ENCODE measurements at regions not wholly inside any gene's neighbourhood (a gene's known extent, or its start where the extent isn't known, plus 50 kb on each side); places are given as distances from the start of the nearest gene placed in this dataset.
"Not testable (repeated sequence)": the region's sequence is repeated elsewhere in the genome, so short reads cannot be mapped to it uniquely, and the experiment has no call there.

DNA sequence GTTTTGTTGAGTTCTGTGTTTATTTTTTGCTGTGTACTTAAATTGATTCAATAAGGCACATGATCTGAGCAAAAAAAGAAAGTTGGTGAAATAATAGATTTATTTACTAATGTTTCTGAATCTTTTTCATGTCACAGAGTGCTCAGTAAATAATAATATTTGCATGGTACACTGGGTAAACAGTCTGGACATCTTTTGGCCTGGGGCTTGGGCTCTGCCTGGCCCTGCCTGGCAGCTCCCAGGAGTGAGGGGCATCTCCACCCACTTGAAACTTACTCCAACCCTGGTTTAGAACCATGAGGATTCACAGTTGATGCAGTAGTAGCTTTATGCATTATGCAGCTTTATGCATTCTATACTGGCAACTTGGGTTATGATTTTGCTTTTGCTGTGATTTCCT, 124.2 kb upstream of the SLC4A4 start:
- no peak overlapping the region for H3K4me3 ChIP-seq (ENCODE audit: low read length)
- TF ChIP-seq, protein P1, sequence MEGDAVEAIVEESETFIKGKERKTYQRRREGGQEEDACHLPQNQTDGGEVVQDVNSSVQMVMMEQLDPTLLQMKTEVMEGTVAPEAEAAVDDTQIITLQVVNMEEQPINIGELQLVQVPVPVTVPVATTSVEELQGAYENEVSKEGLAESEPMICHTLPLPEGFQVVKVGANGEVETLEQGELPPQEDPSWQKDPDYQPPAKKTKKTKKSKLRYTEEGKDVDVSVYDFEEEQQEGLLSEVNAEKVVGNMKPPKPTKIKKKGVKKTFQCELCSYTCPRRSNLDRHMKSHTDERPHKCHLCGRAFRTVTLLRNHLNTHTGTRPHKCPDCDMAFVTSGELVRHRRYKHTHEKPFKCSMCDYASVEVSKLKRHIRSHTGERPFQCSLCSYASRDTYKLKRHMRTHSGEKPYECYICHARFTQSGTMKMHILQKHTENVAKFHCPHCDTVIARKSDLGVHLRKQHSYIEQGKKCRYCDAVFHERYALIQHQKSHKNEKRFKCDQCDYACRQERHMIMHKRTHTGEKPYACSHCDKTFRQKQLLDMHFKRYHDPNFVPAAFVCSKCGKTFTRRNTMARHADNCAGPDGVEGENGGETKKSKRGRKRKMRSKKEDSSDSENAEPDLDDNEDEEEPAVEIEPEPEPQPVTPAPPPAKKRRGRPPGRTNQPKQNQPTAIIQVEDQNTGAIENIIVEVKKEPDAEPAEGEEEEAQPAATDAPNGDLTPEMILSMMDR (conservative IDR thresholded peaks at IDR 0.05; ENCODE audit: low read length) = no peak
- DNase-seq (ENCODE audit: low read depth) = no peak

DNA sequence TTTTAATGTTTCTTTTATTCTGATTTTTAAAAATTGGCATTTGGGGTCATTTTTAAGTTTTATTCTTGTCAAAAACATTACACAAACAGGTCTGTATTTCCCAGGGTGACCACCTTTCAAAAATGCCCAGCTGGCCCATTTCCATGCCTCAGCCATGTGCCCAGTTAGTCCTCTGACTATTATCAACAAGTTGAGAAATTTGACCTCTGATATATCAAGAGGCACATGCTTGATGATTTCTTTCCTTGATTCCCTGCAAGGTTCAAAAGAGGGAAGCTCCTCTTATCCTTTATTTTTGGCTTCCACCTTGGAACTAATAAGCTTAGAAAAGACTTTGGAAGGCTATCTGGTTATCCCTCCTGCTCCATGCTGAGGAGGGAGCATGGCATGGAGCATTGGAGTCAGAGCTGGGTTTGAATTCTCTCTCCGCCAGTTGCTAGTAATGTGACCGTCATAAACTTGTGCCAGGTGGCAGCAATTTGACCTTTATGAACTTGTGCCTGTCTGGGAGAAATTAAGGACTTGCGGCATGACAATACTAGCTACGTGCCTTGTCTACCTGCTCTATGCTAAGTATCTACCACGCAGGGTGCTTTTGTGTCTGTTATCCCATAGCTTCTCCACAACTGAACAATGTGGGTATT, 122.4 kb upstream of the SLC4A4 start:
- DNase-seq (ENCODE audit: low read depth) = no peak
- TF ChIP-seq, protein P1 (conservative IDR thresholded peaks at IDR 0.05; ENCODE audit: low read length) = no peak
- H3K4me3 ChIP-seq (ENCODE audit: low read length) = no peak overlapping the region

DNA sequence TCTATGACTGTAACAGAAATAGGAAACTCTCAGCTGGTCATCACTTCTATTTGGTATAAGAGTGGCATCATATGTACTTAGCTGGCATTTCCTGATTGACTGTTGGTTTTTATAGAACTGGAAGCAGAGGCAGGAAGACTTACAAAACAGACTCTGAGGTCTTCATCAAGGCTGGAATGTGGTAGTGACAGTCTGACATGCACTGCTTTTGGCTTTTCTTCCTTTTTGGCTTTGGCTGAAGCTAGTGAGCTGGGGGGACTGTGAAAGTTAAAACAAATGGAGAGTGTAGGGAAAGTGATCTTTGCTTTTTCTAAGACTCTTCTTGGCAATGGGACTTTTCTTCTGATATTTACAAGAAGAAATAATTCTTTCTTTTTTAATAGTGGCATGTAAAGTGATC, 121.1 kb upstream of the SLC4A4 start:
- H3K4me3 ChIP-seq (ENCODE audit: low read length) = no peak overlapping the region
- peak; percentile 70 for DNase-seq (ENCODE audit: low read depth)
- TF ChIP-seq, protein P1 (conservative IDR thresholded peaks at IDR 0.05; ENCODE audit: low read length) = no peak

DNA sequence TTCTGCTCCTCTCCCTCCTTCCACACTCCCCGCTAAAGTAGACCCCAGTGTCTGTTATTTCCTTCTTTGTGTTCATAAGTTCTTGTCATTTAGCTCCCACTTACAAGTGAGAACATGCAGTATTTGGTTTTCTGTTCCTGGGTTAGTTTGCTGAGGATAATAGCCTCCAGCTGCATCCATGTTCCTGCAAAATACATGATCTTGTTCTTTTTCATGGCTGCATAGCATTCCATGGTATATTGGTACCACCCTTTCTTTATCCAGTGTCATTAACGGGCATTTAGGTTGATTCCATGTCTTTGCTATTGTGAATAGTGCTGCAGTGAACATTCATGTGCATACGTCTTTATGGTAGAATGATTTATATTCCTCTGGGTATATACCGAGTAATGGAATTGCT, 118.0 kb upstream of the SLC4A4 start:
- H3K4me3 ChIP-seq (ENCODE audit: low read length); DNase-seq (ENCODE audit: low read depth): not testable (repeated sequence)

DNA sequence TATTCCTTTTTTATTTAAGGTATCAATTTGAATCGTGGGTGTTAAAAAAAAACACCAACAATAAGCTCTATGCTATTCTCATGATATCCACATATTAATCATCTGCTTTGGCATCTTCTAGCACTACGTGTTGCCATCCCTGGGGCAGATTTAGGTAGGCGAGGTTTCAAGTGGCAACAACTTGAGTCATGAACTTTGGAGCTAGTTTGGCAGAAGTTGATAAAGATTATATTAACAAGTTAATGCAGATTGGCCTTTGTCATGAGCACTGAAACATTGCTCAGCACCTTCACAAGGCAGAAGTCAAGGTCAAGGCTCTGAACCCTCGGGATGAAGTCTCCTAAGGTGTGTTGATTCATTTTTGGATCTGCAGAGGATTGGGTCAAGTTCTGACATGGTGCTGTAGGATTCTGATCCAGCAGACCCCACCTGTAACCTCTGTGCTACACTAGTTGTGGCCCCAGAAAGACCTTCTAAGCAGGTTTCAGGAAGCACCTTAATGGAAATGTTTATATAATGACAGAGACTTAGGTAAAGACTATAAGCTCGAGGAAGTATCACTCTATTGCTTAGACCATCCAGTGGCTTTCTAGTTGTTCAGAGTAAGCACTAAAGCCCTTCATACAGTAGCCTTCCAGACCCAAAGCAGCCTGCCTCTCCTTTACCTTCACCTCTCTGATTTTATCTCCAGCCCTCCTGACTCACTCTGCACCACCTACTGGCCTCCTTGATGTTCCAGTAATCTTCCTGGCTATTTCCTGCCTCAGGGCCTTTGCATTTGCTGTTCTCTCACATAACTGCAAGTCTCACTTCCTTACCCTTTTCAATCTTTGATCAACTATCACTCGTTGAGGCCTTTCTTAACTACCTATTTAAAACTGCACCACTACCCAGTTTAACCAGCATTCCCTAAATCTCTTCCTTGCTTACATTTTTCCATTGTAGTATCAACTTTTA, 117.0 kb upstream of the SLC4A4 start:
- TF ChIP-seq, protein P1 (conservative IDR thresholded peaks at IDR 0.05; ENCODE audit: low read length) = no peak
- no peak for DNase-seq (ENCODE audit: low read depth)
- no peak overlapping the region for H3K4me3 ChIP-seq (ENCODE audit: low read length)

DNA sequence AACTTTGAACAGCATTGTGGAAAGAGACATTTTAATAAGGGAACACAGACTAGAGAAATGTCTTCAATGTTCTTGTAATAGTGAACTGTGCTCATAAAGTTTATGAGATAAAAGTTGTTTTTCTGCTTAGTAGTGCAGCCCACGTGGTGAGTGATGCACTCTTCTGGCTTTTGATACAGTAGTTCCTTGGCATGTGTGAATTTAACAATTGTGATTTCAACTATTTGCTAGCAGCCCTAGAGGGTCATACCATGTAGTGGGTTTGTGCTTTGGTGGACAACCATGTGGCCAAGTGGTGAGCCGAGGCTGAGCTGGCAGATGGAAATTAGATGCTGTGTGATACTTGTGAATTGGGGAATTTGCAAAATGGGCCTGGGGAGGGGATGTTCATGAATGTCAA, 116.2 kb upstream of the SLC4A4 start:
- H3K4me3 ChIP-seq (ENCODE audit: low read length) = no peak overlapping the region
- DNase-seq (ENCODE audit: low read depth) = peak; percentile 27
- TF ChIP-seq, protein P1 (conservative IDR thresholded peaks at IDR 0.05; ENCODE audit: low read length) = no peak

DNA sequence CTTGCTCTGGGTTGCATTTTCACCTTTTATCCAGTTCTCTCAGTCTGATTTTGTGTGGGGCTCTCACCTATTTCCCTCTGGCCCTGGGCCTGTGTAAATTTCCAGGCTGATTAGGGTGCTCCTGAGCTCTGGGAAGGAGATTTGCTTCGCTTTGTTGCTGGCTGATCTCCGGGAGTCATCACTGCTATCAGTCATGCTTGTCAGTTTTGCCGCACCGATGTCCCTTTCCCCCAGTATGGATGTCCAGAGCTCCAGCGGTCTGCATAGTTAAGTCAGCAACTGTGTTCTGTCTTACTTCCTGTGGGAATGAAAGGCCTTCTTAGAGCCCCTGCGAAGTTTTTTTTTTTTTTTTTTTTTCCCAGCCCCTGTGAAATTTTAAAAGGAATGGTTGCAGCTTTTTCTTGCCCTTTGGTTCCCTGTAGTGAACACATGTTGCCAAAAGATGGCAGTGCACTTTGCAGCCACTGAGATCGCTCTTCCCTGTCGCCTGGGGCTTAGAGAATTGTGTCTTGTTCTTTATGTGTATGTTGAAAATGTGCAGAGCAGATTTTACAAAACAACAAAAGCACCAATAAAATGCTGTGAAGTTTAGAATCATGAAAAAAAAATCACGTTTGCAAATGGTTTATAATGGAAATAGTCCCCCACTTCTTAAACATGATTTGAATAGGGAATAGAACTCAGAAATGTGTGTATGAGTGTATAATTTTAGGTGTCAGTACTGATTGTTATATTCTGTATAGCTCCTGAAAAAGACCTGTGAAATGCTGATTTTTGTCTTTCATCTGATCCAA, 109.1 kb upstream of the SLC4A4 start:
- DNase-seq (ENCODE audit: low read depth) = peak; percentile 74
- no peak overlapping the region for H3K4me3 ChIP-seq (ENCODE audit: low read length)
- TF ChIP-seq, protein P1 (conservative IDR thresholded peaks at IDR 0.05; ENCODE audit: low read length) = peak; percentile 92

All from AG10803 (cell line).